Stimulated activated CD4-positive, alpha-beta T cell treated with anti-CD3 and anti-CD28 coated beads, Interleukin-4, amount 100 ng/mL, for 24 hours (primary cell): ENCODE measurements at regions not wholly inside any gene's neighbourhood (a gene's known extent, or its start where the extent isn't known, plus 50 kb on each side); places are given as distances from the start of the nearest gene placed in this dataset.
"Not testable (repeated sequence)": the region's sequence is repeated elsewhere in the genome, so short reads cannot be mapped to it uniquely, and the experiment has no call there.

Experiments used
- DNase-seq: peaks from one replicate; pipeline ENCODE4 v3.0.0-alpha.2; 2020

DNA sequence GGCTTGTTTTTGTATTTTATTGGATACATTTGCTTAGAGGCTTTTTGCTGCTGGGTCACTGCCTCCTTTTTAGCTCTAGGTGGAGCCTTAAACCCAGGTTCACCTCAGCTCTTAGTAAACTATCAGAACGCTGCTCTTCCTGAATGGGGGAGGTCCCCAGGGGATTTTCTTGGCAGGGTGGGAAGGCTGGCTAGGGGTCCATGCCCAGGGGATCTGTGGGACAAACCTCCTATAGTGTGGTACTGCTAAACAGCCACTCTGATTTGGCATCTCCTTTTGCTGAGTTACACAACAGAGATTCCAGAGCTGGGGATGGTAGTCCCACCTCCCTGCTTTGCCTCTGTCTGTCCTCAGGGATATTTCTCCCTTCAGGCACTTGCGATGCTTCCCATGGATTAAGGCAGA, 204.9 kb downstream of the ZIC5 start:
- DNase-seq: no peak

DNA sequence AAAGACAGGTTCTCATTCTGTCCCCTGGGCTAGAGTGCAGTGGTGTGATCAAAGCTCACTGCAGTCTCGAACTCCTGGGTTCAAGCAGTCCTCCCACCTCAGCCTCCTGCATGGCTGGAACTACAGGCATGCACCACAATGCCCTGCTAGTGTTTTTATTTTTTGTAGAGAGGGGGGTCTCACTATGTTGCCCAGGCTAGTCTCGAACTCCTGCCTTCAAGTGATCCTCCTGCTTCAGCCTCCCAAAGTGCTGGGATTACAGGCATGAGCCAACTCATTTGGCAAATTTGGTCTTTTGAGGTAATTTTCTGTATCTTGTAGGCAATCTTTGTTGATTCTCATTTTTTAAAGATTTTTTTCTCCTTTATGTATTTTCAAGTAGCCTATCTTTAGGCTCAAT, 205.7 kb downstream of the ZIC5 start:
- DNase-seq: no peak

DNA sequence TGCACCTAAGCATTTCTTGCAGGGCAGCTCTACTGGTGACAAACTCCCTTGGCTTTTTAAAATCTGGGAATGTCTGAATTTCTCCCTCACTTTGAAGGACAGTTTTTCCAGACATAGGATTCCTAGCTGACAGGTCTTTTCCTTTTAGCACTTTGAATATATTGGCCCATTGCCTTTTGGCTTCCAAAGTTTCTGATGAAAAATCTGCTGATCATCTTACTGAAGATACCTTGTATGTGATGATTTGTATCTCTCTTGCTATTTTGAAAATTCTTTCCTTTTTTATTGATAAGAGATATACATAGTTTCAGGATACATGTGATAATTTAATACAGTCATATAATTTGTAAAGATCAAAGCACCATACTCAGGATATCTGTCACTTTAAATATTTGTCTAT, 211.1 kb downstream of the ZIC5 start:
- no peak for DNase-seq

- DNase-seq: no peak
Observed at GRCh38 chr13:99759163-99759552, 212.4 kb downstream of the ZIC5 start.

GRCh38 chr13:99758460-99759162, 213.0 kb downstream of the ZIC5 start:
- DNase-seq: no peak

DNA sequence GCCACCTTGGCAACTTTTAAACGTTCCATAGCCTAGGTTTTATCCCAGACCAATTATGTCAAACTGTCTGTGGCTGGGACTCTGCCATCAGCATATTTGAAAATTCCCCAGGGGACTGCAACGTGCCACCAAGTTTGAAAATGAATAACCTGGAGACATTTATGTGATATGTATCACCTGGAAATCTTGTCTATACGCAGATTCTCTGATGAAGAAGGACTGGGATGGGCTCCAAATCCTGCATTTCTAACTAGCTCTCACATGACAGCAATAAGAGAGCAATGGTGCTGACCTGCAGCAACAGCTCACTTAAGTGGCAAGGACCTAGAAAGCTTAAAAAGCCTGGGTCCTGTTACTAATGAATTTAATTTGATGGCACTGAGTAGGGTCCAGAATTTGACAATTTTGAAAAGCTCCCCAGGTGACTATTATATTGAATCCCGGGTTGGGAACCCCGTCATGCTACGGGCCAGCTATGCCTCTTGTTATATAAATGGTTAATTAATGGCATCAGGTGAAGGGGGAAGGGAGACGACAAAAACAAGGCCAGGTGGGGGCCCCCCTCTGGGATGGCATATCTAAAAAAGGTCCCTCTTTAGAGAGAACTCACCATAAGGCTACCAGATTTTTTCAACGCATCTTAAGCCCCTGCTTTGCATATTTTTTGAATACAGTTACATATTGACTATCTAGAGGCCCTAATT, 213.7 kb downstream of the ZIC5 start:
- no peak for DNase-seq

- no peak for DNase-seq
Observed at GRCh38 chr13:99756281-99756680, 215.3 kb downstream of the ZIC5 start.

GRCh38 chr13:99754750-99755149, 216.8 kb downstream of the ZIC5 start:
- DNase-seq: not testable (repeated sequence)

GRCh38 chr13:99752373-99752772, 219.2 kb downstream of the ZIC5 start:
- DNase-seq: no peak

GRCh38 chr13:99751517-99752199, 219.9 kb downstream of the ZIC5 start:
- no peak for DNase-seq

DNA sequence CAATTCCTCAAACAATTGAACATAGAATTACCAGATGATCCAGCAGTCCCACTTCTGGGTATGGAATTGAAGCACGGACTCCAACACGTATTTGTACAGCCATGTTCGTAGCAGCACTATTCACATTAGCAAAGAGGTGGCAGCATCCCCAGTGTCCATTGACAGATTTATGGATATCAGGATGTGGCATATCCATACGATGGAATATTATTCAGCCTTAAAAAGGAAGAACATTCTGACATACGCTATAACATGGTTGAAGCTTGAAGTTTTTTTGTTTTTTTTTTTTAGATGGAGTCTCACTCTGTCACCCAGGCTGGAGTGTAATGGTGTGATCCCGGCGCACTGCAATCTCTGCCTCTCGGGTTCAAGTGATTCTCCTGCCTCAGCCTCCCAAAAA, 220.6 kb downstream of the ZIC5 start:
- no peak for DNase-seq

- DNase-seq: no peak
Observed at GRCh38 chr13:99749271-99750019, 222.1 kb downstream of the ZIC5 start.

DNA sequence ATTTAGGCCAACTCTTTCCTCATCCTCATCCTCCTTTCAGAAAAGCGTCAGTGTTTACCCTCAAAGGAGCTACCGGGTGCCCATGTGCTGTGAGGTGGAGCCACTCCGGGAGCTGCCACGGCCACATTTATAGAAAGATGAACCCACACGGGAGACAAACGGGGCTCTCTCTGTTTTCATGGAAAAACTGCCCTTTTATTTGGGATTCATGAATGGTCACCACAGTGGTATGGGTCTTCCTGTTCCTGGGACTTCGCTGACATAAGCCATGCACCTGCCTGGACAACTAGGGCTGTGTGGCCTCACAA, 224.2 kb downstream of the ZIC5 start:
- DNase-seq: no peak

DNA sequence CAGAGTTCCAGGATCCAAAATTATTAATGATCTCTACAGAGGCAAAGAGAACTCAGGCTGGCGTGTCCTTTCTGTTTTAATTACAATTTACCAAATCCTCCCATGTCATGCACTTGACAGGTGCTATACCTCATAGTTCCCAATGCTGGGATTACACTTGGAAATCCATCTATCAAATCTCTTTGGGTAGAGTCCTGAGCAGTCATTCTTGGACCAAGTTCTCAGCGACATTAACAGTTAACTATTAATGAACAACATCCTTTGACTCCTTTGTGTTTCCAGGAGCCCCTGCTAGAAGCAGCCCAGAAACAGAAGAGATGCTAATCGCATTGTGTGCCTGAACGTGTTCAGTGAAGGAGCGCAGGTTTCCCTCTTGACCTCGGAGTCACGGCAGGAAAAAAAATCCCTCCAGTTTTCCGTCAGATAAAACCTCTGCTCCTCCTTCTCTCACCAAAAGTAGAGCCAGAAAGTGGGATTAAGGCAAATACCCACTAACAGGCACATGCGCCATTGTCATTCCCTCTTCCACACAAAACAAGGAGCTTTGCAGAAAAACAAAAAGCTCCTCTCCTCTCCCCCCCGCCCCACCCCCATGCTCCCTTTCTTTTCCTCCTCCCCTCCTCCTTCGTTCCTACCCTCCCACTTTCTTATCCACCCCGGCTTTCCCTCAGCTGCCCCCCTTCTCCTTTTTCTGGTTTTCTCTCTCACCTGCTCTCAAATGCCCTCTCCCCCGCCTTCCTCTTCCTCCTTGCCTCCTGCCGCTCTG, 224.7 kb downstream of the ZIC5 start:
- no peak for DNase-seq

DNA sequence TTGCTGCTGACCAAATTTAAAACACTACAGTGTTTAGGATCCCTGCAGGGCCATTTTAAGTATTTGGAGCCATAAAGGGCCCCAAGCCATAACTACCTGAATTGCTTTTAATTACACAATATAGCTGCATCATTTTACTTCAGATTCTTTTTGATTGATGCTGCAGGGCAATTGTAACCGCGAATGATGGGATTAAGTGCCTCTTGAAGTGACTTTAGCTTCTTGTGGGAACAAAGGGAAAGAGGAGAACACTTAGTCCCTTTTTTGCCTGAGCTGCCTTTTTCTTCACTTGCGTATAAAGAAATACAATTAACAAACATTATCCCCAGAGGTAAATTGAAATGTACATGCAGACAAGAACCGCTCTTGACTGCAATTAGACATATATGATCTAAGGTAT, 228.5 kb downstream of the ZIC5 start:
- DNase-seq: no peak

DNA sequence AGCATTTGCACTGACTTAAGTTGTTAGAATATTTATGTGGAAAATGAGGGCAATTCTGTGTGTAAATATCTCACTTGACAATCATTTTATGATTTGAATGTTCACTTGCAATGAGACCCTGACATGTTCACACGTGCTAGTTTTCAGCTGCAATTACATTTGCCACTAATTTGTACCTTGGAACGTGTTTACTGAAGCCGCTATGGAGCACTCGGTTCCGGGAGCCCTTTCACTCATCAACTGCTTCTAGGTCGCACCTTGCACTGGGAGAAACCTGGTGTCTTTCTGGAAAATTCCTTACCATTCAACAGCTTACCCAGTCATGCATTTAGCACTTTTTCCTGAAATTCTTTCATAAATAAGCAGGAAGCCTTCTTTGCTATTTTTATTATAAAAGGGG, 229.6 kb downstream of the ZIC5 start:
- no peak for DNase-seq

- DNase-seq: no peak
Observed at GRCh38 chr13:99740251-99740979, 231.2 kb downstream of the ZIC5 start.

- DNase-seq: no peak
Observed at GRCh38 chr13:99738626-99739025, 232.9 kb downstream of the ZIC5 start.

DNA sequence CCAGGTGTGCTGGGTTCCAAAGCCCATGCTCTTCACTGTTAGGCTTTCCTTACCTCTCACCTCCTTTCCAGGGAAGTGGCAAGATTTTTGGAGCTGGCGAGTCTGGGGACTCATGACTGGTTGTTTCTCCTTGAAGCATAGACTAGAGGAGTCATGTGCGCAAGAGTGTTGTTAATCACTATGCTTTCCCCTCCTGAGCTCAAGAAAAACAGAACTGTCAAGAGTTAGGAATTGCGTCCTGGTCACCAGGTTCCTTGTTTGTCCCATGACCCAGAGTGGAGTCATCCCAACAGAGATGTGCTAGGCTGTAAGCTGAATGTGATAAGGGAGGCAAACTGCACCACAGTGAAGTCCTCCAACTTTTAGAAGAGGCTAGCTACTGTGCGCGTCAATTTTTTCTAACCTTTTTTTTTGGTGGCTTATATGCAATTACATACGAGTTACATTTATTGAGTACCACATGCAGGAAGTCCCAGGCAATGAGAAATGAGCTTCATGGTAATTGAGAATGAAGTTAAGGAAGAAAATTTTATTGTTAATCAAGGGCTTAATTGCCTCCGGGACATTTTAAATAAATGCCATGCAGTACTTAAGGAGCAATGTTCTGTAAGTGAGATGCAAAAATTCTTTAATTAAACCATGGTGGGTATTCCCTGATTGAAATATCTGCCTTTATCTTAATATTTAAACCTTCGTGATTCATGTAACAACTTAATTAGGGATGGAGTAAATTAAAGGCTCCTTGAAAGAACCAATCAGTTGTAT, 233.9 kb downstream of the ZIC5 start:
- no peak for DNase-seq

DNA sequence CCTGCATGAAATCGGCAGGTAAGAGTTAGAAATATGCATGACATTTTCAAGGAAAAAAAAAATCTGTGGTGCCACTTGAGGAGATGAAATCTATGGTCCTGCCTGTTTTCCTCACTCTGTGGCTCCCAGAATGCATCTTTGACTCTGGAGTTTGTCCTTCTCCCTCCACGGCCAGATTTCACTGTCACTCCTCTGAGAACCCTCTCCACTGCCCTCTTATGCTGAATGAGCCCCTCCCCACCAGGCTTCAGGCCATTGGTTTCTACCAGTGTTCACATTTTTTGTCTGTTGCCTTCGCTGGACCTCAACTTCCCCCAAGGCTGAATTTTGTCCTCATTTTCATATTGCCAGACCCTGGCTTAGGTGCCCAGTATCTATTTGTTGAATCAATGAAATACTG, 235.0 kb downstream of the ZIC5 start:
- DNase-seq: no peak

DNA sequence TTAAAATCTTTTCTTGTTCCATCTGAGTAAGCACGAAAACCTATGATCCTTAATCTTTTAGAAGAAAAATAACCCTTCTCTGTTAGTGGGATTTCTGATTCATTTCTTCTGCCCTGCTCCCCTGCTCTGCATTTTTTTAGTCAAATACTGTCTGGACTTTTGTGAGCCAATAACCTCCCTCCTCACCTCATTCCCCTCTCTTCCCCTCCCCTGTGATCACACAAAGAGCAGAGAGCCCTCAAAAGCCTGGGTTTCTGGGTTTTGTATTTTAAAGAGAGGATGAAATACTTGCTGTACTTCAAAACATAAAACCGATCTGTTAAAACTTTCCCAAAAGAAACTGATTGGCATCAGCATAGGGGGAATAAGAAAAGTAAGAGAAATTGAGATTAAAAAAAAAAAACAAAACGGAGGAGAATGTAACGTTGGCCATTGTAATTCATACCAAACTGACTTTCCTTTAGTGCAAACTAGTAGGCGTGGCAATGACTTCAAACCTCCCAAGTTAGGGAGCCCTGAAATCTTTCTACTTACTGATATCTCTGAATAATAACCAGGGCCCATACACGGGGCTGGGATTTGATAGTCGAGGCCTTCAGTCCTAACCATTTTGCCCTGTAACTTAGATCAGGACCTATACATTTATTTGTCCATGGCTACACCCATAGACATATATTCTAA, 232.9 kb downstream of the TM9SF2 start:
- DNase-seq: no peak
